ENCODE measurements at regions not wholly inside any gene's neighbourhood (a gene's known extent, or its start where the extent isn't known, plus 50 kb on each side); places are given as distances from the start of the nearest gene placed in this dataset.

- no peak for DNase-seq (ENCODE audit: extremely low read depth, low read depth)
Measured at GRCh38 chr6:11332463-11332862, 100.0 kb upstream of the NEDD9 start.

GRCh38 chr6:11331111-11331510 lies 98.6 kb upstream of the NEDD9 start:
- no peak for DNase-seq (ENCODE audit: extremely low read depth, low read depth)

GRCh38 chr6:11330413-11330760 lies 97.9 kb upstream of the NEDD9 start:
- no peak for DNase-seq (ENCODE audit: extremely low read depth, low read depth)

- no peak for DNase-seq (ENCODE audit: extremely low read depth, low read depth)
Measured at GRCh38 chr6:11329726-11330412, 97.4 kb upstream of the NEDD9 start.

GRCh38 chr6:11328613-11329247 lies 96.3 kb upstream of the NEDD9 start:
- no peak for DNase-seq (ENCODE audit: extremely low read depth, low read depth)

- no peak for DNase-seq (ENCODE audit: extremely low read depth, low read depth)
Measured at GRCh38 chr6:11327961-11328360, 95.5 kb upstream of the NEDD9 start.

GRCh38 chr6:11326116-11326515 lies 93.6 kb upstream of the NEDD9 start:
- no peak for DNase-seq (ENCODE audit: extremely low read depth, low read depth)

GRCh38 chr6:11324453-11325015 lies 92.1 kb upstream of the NEDD9 start:
- no peak for DNase-seq (ENCODE audit: extremely low read depth, low read depth)

GRCh38 chr6:11323666-11324452 lies 91.4 kb upstream of the NEDD9 start:
- no peak for DNase-seq (ENCODE audit: extremely low read depth, low read depth)

- DNase-seq (ENCODE audit: extremely low read depth, low read depth): no peak
Measured at GRCh38 chr6:11322252-11322885, 89.9 kb upstream of the NEDD9 start.

GRCh38 chr6:11320914-11321597 lies 88.6 kb upstream of the NEDD9 start:
- no peak for DNase-seq (ENCODE audit: extremely low read depth, low read depth)

- no peak for DNase-seq (ENCODE audit: extremely low read depth, low read depth)
Measured at GRCh38 chr6:11318835-11319813, 86.7 kb upstream of the NEDD9 start.

- peak; percentile 41 for DNase-seq (ENCODE audit: extremely low read depth, low read depth)
Measured at GRCh38 chr6:11317885-11318771, 85.7 kb upstream of the NEDD9 start.

GRCh38 chr6:11315743-11316437 lies 83.4 kb upstream of the NEDD9 start:
- DNase-seq (ENCODE audit: extremely low read depth, low read depth): peak; percentile 9

GRCh38 chr6:11313207-11313606 lies 80.7 kb upstream of the NEDD9 start:
- no peak for DNase-seq (ENCODE audit: extremely low read depth, low read depth)

GRCh38 chr6:11311970-11312369 lies 79.5 kb upstream of the NEDD9 start:
- DNase-seq (ENCODE audit: extremely low read depth, low read depth): no peak

- DNase-seq (ENCODE audit: extremely low read depth, low read depth): no peak
Measured at GRCh38 chr6:11309947-11310665, 77.6 kb upstream of the NEDD9 start.

Measured in NCI-H460 (cell line).